Tibial nerve (tissue), 4 donors: ENCODE measurements at regions not wholly inside any gene's neighbourhood (a gene's known extent, or its start where the extent isn't known, plus 50 kb on each side); places are given as distances from the start of the nearest gene placed in this dataset.

Source experiments
- DNase-seq, 2 donors: peaks; one replicate each; pipeline ENCODE4 v3.0.0-alpha.2; 2019; ENCODE audit warnings: low spot score in 2 of 2
- H3K27ac ChIP-seq, 4 donors: fragments of 200-600 bp; sonication (generic) in 3 of 4; one replicate each; pipeline ENCODE4 v1.5.1; 2017 to 2019; ENCODE audit warnings: mild to moderate bottlenecking in 1 of 4
- H3K27me3 ChIP-seq, 2 donors: fragments of 200-600 bp; sonication (generic) in 1 of 2; one replicate each; pipeline versions ENCODE4 v1.5.1 to v1.6.0; 2017 to 2019
- H3K36me3 ChIP-seq, 3 donors: fragments of 200-600 bp; sonication (generic); one replicate each; pipeline ENCODE4 v1.5.1; 2018 to 2019
- H3K4me1 ChIP-seq, 4 donors: fragments of 200-600 bp; sonication (generic) in 3 of 4; one replicate each; pipeline ENCODE4 v1.5.1; 2017 to 2019
- H3K4me3 ChIP-seq, 4 donors: fragments of 200-600 bp; sonication (generic) in 3 of 4; one replicate each; pipeline ENCODE4 v1.5.1; 2017 to 2019; ENCODE audit warnings: mild to moderate bottlenecking in 1 of 4, moderate library complexity in 1 of 4
- H3K9me3 ChIP-seq, 4 donors: fragments of 200-600 bp; sonication (generic) in 3 of 4; one replicate each; pipeline ENCODE4 v1.5.1; 2017 to 2019
- EP300 ChIP-seq, 2 donors: sonication (generic); formaldehyde crosslinking; IDR thresholded peaks; one replicate each; pipeline ENCODE4 v1.6.1; 2017; ENCODE audit warnings: antibody characterized with exemption in 2 of 2, mild to moderate bottlenecking in 1 of 2
- POLR2A ChIP-seq, 2 donors: fragments of 450-650 bp; IDR thresholded peaks; one replicate each; pipeline ENCODE4 v1.6.1; 2017; ENCODE audit warnings: antibody characterized with exemption in 2 of 2, mild to moderate bottlenecking in 2 of 2, moderate library complexity in 2 of 2
- WGBS, 2 donors: methylation state at CpG; one replicate each; pipeline ENCODE4 v1.1.5; 2018; 5-methylcytosine and 5-hydroxymethylcytosine counted together
- TF ChIP-seq, protein P1 (sequence below), 5 experiments: fragments of 200-600 bp in 3 of 5; fragments of 450-650 bp in 2 of 5; sonication (generic) in 3 of 5; IDR thresholded peaks; one replicate each; pipeline ENCODE4 v1.5.1; 2016 to 2019; ENCODE audit warnings: antibody characterized with exemption in 5 of 5, mild to moderate bottlenecking in 3 of 5, moderate library complexity in 2 of 5

DNA sequence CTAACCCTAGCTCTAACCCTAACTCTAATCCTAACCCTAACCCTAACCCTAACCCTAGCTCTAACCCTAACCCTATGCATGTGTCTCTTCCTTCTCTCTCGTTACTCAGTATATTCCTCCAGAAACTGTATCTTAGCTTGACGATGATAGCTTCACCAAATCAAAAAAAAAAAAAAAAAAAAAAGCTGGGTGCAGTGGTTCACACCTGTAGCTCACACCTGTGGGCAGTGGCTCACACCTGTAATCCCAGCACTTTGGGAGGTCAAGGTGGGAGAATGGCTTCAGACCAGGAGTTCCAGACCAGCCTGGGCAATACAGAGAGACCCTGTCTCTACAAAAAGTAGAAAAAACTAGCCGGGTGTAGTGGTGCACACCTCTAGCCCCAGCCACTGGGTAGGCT lies 414.0 kb downstream of the GATA3 start:
- Histone ChIP-seq H3K4me3 (no peak overlapping the region), H3K27me3 (no peaks in the 10 kb centered on the region), H3K27ac (no peak overlapping the region), H3K4me1 (no peaks in the 10 kb centered on the region), H3K9me3 (no peaks in the 10 kb centered on the region), H3K36me3 (no peaks in the 10 kb centered on the region)
- WGBS, 2 donors, result 86 to 91% methylated on average over 3 of the region's 3 CpGs
- TF ChIP-seq, protein P1, sequence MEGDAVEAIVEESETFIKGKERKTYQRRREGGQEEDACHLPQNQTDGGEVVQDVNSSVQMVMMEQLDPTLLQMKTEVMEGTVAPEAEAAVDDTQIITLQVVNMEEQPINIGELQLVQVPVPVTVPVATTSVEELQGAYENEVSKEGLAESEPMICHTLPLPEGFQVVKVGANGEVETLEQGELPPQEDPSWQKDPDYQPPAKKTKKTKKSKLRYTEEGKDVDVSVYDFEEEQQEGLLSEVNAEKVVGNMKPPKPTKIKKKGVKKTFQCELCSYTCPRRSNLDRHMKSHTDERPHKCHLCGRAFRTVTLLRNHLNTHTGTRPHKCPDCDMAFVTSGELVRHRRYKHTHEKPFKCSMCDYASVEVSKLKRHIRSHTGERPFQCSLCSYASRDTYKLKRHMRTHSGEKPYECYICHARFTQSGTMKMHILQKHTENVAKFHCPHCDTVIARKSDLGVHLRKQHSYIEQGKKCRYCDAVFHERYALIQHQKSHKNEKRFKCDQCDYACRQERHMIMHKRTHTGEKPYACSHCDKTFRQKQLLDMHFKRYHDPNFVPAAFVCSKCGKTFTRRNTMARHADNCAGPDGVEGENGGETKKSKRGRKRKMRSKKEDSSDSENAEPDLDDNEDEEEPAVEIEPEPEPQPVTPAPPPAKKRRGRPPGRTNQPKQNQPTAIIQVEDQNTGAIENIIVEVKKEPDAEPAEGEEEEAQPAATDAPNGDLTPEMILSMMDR (IDR thresholded peaks at IDR 0.05), result no peak
- TF ChIP-seq POLR2A (IDR thresholded peaks at IDR 0.05), result no peak
- no peak for TF ChIP-seq EP300 (IDR thresholded peaks at IDR 0.05)
- no peak for DNase-seq

DNA sequence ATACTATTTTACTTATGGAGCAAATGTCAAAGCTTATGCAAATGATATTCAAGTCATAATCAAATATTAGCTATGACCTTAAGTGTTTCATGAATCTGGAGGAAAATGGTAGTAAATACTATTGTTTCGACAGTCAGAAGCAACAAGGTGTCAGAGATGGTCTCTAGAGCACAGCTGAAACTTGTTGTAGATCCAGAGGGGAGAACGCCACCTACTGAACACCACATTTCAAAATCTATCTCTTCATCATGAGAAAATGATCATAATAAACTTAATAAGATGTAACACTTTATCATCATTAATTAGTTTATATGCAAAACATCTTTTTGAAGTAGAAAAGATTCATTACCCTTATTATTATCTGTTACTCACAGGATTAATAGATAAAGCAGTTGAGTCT lies 418.7 kb downstream of the GATA3 start:
- no peak overlapping the region for H3K27ac ChIP-seq
- WGBS, 2 donors, result 77 to 85% methylated on average over 2 of the region's 2 CpGs
- H3K27me3 ChIP-seq, result no peaks in the 10 kb centered on the region
- no peak for DNase-seq
- no peaks in the 10 kb centered on the region for H3K36me3 ChIP-seq
- no peak overlapping the region for H3K4me3 ChIP-seq
- no peak for TF ChIP-seq POLR2A (IDR thresholded peaks at IDR 0.05)
- TF ChIP-seq, protein P1 (IDR thresholded peaks at IDR 0.05), result no peak
- TF ChIP-seq EP300 (IDR thresholded peaks at IDR 0.05), result no peak
- peaks cover 0 to 7% (median 0%) of the 10 kb centered on the region in 4 donors for H3K9me3 ChIP-seq
- H3K4me1 ChIP-seq, result no peaks in the 10 kb centered on the region

GRCh38 chr10:8477300-8477699 lies 422.8 kb downstream of the GATA3 start:
- Histone ChIP-seq H3K27ac (no peak overlapping the region), H3K4me3 (no peak overlapping the region), H3K4me1 (no peaks in the 10 kb centered on the region), H3K9me3 (peaks cover 0 to 10% (median 0%) of the 10 kb centered on the region in 4 donors), H3K36me3 (no peaks in the 10 kb centered on the region), H3K27me3 (no peaks in the 10 kb centered on the region)
- TF ChIP-seq, protein P1 (IDR thresholded peaks at IDR 0.05), result no peak
- no peak for TF ChIP-seq POLR2A (IDR thresholded peaks at IDR 0.05)
- TF ChIP-seq EP300 (IDR thresholded peaks at IDR 0.05), result no peak
- no peak for DNase-seq
- 82 to 86% methylated on average over 1 of the region's 1 CpG for WGBS, 2 donors

DNA sequence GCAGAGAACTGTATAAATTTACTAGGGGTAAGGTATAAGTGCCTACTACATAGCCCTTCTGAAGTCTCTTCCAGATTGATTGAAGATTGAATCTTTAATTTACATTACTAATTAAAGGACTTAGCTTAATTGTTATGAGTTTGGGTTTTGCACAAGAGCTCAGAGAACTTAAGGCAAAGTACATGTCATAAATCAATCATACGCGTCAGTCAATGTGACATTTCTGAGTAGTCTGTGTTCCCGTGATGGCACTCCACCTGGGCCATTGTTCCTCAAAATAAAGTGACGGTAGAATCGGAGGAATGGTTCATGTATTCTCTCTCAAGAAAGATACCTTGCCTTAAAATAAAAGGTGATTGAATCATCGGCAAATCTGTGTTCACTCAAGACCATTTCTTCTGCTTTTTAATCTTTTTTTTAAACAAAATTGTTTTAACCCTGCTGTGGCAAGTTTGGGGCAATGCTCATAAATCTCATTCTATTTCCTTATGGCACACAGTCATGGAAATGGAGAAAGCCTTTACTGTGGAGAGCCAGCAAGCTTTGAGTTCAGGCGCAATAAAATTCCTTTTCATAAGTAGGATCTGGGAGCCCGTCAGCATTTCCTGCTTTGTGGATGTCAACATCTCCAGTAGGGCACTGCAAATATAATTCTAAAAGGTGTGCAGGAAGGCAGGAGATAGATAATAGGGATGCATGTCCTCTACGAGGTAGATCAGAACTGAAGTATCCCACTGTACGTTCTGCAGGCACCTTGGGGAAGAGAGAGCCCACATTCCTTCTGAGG lies 427.4 kb downstream of the GATA3 start:
- Histone ChIP-seq H3K4me1 (no peaks in the 10 kb centered on the region), H3K4me3 (no peak overlapping the region), H3K27ac (no peak overlapping the region), H3K36me3 (no peaks in the 10 kb centered on the region), H3K9me3 (peaks cover 0 to 10% (median 0%) of the 10 kb centered on the region in 4 donors), H3K27me3 (no peaks in the 10 kb centered on the region)
- TF ChIP-seq POLR2A (IDR thresholded peaks at IDR 0.05) (no peak), EP300 (IDR thresholded peaks at IDR 0.05) (no peak)
- TF ChIP-seq, protein P1 (IDR thresholded peaks at IDR 0.05), result no peak
- DNase-seq, result no peak
- 66 to 76% methylated on average over 10 of the region's 10 CpGs for WGBS, 2 donors

DNA sequence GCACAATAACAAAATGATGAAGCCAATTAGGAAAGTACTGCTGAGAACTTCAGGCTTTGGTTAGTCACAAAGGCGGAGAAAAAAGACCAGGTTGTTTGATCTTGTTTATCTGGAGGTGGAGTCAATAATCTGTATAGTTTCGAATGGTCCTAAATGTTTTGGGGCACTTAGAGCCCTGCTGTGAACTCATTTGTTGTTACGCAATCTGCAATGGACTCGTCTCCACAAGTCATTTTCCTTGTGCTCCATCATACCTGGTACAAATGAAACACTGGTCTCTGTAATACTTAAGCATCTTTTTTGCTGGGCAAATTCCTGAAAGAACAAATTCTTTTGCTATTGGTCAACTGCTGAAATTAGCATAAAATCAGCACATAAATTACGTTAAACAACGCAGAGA lies 430.5 kb downstream of the GATA3 start:
- WGBS, 2 donors, result 73 to 74% methylated on average over 6 of the region's 6 CpGs
- Histone ChIP-seq H3K27ac (no peak overlapping the region), H3K27me3 (no peaks in the 10 kb centered on the region), H3K9me3 (peaks cover 0 to under 1% (median 0%) of the 10 kb centered on the region in 4 donors), H3K36me3 (no peaks in the 10 kb centered on the region), H3K4me1 (no peaks in the 10 kb centered on the region), H3K4me3 (no peak overlapping the region)
- no peak for DNase-seq
- TF ChIP-seq POLR2A (IDR thresholded peaks at IDR 0.05) (no peak), EP300 (IDR thresholded peaks at IDR 0.05) (no peak)
- TF ChIP-seq, protein P1 (IDR thresholded peaks at IDR 0.05), result no peak
